ENCODE measurements at regions not wholly inside any gene's neighbourhood (a gene's known extent, or its start where the extent isn't known, plus 50 kb on each side); places are given as distances from the start of the nearest gene placed in this dataset.

- no peaks in the 10 kb centered on the region for H3F3A ChIP-seq (ENCODE audit: insufficient read depth, low read length, poor library complexity, severe bottlenecking)
- no peaks in the 10 kb centered on the region for H4K20me1 ChIP-seq (ENCODE audit: insufficient read depth)
- no peaks in the 10 kb centered on the region for H3K9me2 ChIP-seq (ENCODE audit: insufficient read depth, low read length)
- no peak overlapping the region for H3K4me2 ChIP-seq (ENCODE audit: low read length)
- no peak overlapping the region for H3K27ac ChIP-seq (ENCODE audit: low read length)
- H2AFZ ChIP-seq (ENCODE audit: low read depth, low read length), result no peak overlapping the region
- TF ChIP-seq MXI1 (conservative IDR thresholded peaks at IDR 0.05; ENCODE audit: poor library complexity, severe bottlenecking), result no peak
- TF ChIP-seq TAF1 (IDR thresholded peaks at IDR 0.05; ENCODE audit: low read depth), result no peak
- TF ChIP-seq RAD21 (conservative IDR thresholded peaks at IDR 0.05), result no peak
- TF ChIP-seq SMC3 (conservative IDR thresholded peaks at IDR 0.05; ENCODE audit: poor library complexity), result no peak
- H3K27me3 ChIP-seq (ENCODE audit: insufficient read depth, low read depth, low read length), result no peaks in the 10 kb centered on the region
- H3K9me3 ChIP-seq (ENCODE audit: low read length), result no peaks in the 10 kb centered on the region
- H3K36me3 ChIP-seq (ENCODE audit: insufficient read depth, low read length), result no peaks in the 10 kb centered on the region
- no peak overlapping the region for H3K4me3 ChIP-seq (ENCODE audit: low read length)
- H3K9ac ChIP-seq (ENCODE audit: low read length), result no peak overlapping the region
- H3K79me2 ChIP-seq (replicated peaks; ENCODE audit: insufficient read depth, low read length), result no peaks in the 10 kb centered on the region
Measured at GRCh38 chr13:102945886-102946285, 100.1 kb downstream of the ERCC5 start.

- Histone ChIP-seq H3F3A (ENCODE audit: insufficient read depth, low read length, poor library complexity, severe bottlenecking) (no peaks in the 10 kb centered on the region), H3K9me2 (ENCODE audit: insufficient read depth, low read length) (no peaks in the 10 kb centered on the region), H4K20me1 (ENCODE audit: insufficient read depth) (no peaks in the 10 kb centered on the region), H3K27ac (ENCODE audit: low read length) (no peak overlapping the region), H3K27me3 (ENCODE audit: insufficient read depth, low read depth, low read length) (no peaks in the 10 kb centered on the region), H3K9me3 (ENCODE audit: low read length) (no peaks in the 10 kb centered on the region), H3K79me2 (replicated peaks; ENCODE audit: insufficient read depth, low read length) (no peaks in the 10 kb centered on the region), H3K36me3 (ENCODE audit: insufficient read depth, low read length) (no peaks in the 10 kb centered on the region), H3K4me2 (ENCODE audit: low read length) (no peak overlapping the region), H3K4me3 (ENCODE audit: low read length) (no peak overlapping the region), H3K9ac (ENCODE audit: low read length) (no peak overlapping the region), H2AFZ (ENCODE audit: low read depth, low read length) (no peak overlapping the region)
- no peak for TF ChIP-seq MXI1 (conservative IDR thresholded peaks at IDR 0.05; ENCODE audit: poor library complexity, severe bottlenecking)
- no peak for TF ChIP-seq EZH2 (IDR thresholded peaks at IDR 0.05; ENCODE audit: borderline replicate concordance, insufficient read depth, low read length, poor library complexity, severe bottlenecking)
- TF ChIP-seq CTCF (IDR thresholded peaks at IDR 0.05; ENCODE audit: poor library complexity, severe bottlenecking), result no peak
Measured at GRCh38 chr13:102945324-102945815, 99.5 kb downstream of the ERCC5 start.

- Histone ChIP-seq H3K9me2 (ENCODE audit: insufficient read depth, low read length) (no peaks in the 10 kb centered on the region), H3K4me3 (ENCODE audit: low read length) (no peak overlapping the region), H2AFZ (ENCODE audit: low read depth, low read length) (no peak overlapping the region), H4K20me1 (ENCODE audit: insufficient read depth) (no peaks in the 10 kb centered on the region), H3K27me3 (ENCODE audit: insufficient read depth, low read depth, low read length) (no peaks in the 10 kb centered on the region), H3K4me2 (ENCODE audit: low read length) (no peak overlapping the region), H3K27ac (ENCODE audit: low read length) (no peak overlapping the region), H3K9me3 (ENCODE audit: low read length) (no peaks in the 10 kb centered on the region), H3K9ac (ENCODE audit: low read length) (no peak overlapping the region), H3K79me2 (replicated peaks; ENCODE audit: insufficient read depth, low read length) (no peaks in the 10 kb centered on the region), H3F3A (ENCODE audit: insufficient read depth, low read length, poor library complexity, severe bottlenecking) (no peaks in the 10 kb centered on the region), H3K36me3 (ENCODE audit: insufficient read depth, low read length) (no peaks in the 10 kb centered on the region)
- TF ChIP-seq EP300 (conservative IDR thresholded peaks at IDR 0.05; ENCODE audit: poor library complexity, severe bottlenecking), result no peak
- no peak for TF ChIP-seq RAD21 (conservative IDR thresholded peaks at IDR 0.05)
- TF ChIP-seq POLR2AphosphoS5 (IDR thresholded peaks at IDR 0.05), result no peak
- no peak for TF ChIP-seq SMC3 (conservative IDR thresholded peaks at IDR 0.05; ENCODE audit: poor library complexity)
- TF ChIP-seq MXI1 (conservative IDR thresholded peaks at IDR 0.05; ENCODE audit: poor library complexity, severe bottlenecking), result no peak
- TF ChIP-seq REST (IDR thresholded peaks at IDR 0.05; ENCODE audit: borderline replicate concordance), result no peak
- no peak for TF ChIP-seq CTCF (IDR thresholded peaks at IDR 0.05; ENCODE audit: poor library complexity, severe bottlenecking)
- TF ChIP-seq EZH2 (IDR thresholded peaks at IDR 0.05; ENCODE audit: borderline replicate concordance, insufficient read depth, low read length, poor library complexity, severe bottlenecking), result no peak
- TF ChIP-seq TAF1 (IDR thresholded peaks at IDR 0.05; ENCODE audit: low read depth), result no peak
Measured at GRCh38 chr13:102944821-102945220, 99.0 kb downstream of the ERCC5 start.
